ENCODE measurements at regions not wholly inside any gene's neighbourhood (a gene's known extent, or its start where the extent isn't known, plus 50 kb on each side); places are given as distances from the start of the nearest gene placed in this dataset.

GRCh38 chr11:114847306-114847975, 169.1 kb downstream of the NXPE2 start:
- DNase-seq: no peak
- WGBS, 3 donors: 35 to 57% (median 44%) methylated on average over 7 of the region's 7 CpGs

GRCh38 chr11:114848027-114848426, 169.7 kb downstream of the NXPE2 start:
- no peak overlapping the region for H3K27ac ChIP-seq
- ATAC-seq (no peak), DNase-seq (no peak)
- intact Hi-C loops (cut with DNase I): loop anchor here in 1 of 2 donors (5.0 kb wide), 1 partner anchor 76 kb away; no protein-coding TSS in a partner anchor
- 69 to 75% (median 71%) methylated on average over 6 of the region's 6 CpGs for WGBS, 3 donors
- TF ChIP-seq CTCF (IDR thresholded peaks at IDR 0.05): no peak
- no peak overlapping the region for H3K4me3 ChIP-seq
- peaks cover 11% of the 10 kb centered on the region for H3K4me1 ChIP-seq
- H3K27me3 ChIP-seq (ENCODE audit: insufficient read depth in 3 of 3, low read length in 2 of 3): no peaks in the 10 kb centered on the region
- no peaks in the 10 kb centered on the region for H3K36me3 ChIP-seq (ENCODE audit: insufficient read depth in 1 of 2, low read depth in 1 of 2)
- no peaks in the 10 kb centered on the region for H3K9me3 ChIP-seq

More at GRCh38 chr11:114847306-114847975, 169.1 kb downstream of the NXPE2 start:
- ATAC-seq: no peak
- no peak for TF ChIP-seq CTCF (IDR thresholded peaks at IDR 0.05)
- no peak overlapping the region for H3K4me3 ChIP-seq
- intact Hi-C loops (cut with DNase I): loop anchor here in 1 of 2 donors (5.0 kb wide), 1 partner anchor 75 kb away; no protein-coding TSS in a partner anchor
- H3K27me3 ChIP-seq (ENCODE audit: insufficient read depth in 3 of 3, low read length in 2 of 3): no peaks in the 10 kb centered on the region
- H3K36me3 ChIP-seq (ENCODE audit: insufficient read depth in 1 of 2, low read depth in 1 of 2): no peaks in the 10 kb centered on the region
- no peaks in the 10 kb centered on the region for H3K9me3 ChIP-seq
- H3K4me1 ChIP-seq: peaks cover 11% of the 10 kb centered on the region
- H3K27ac ChIP-seq: no peak overlapping the region

- H3K4me1 ChIP-seq: no peaks in the 10 kb centered on the region
- DNase-seq (no peak), ATAC-seq (no peak)
- H3K27me3 ChIP-seq (ENCODE audit: insufficient read depth in 3 of 3, low read length in 2 of 3): no peaks in the 10 kb centered on the region
- intact Hi-C loops (cut with DNase I): no loop called here
- H3K27ac ChIP-seq: no peak overlapping the region
- no peak overlapping the region for H3K4me3 ChIP-seq
- 47 to 55% (median 48%) methylated on average over 4 of the region's 4 CpGs for WGBS, 3 donors
- no peaks in the 10 kb centered on the region for H3K9me3 ChIP-seq
- TF ChIP-seq CTCF (IDR thresholded peaks at IDR 0.05): no peak
- no peaks in the 10 kb centered on the region for H3K36me3 ChIP-seq (ENCODE audit: insufficient read depth in 1 of 2, low read depth in 1 of 2)
These were observed 179.0 kb downstream of the NXPE2 start for GRCh38 chr11:114857281-114857680.

- intact Hi-C loops (cut with DNase I): no loop called here
These were observed 186.6 kb downstream of the NXPE2 start for GRCh38 chr11:114864896-114865295.

More at GRCh38 chr11:114864896-114865295, 186.6 kb downstream of the NXPE2 start:
- H3K4me3 ChIP-seq: no peak overlapping the region
- TF ChIP-seq CTCF (IDR thresholded peaks at IDR 0.05): no peak
- 42 to 57% (median 49%) methylated on average over 2 of the region's 2 CpGs for WGBS, 3 donors
- ATAC-seq: no peak
- no peaks in the 10 kb centered on the region for H3K9me3 ChIP-seq
- H3K4me1 ChIP-seq: no peaks in the 10 kb centered on the region
- H3K27me3 ChIP-seq (ENCODE audit: insufficient read depth in 3 of 3, low read length in 2 of 3): no peaks in the 10 kb centered on the region
- H3K36me3 ChIP-seq (ENCODE audit: insufficient read depth in 1 of 2, low read depth in 1 of 2): no peaks in the 10 kb centered on the region
- DNase-seq: no peak
- no peak overlapping the region for H3K27ac ChIP-seq

Measured in psoas muscle (tissue), 7 donors.